Ovary (tissue), 7 donors: ENCODE measurements at regions not wholly inside any gene's neighbourhood (a gene's known extent, or its start where the extent isn't known, plus 50 kb on each side); places are given as distances from the start of the nearest gene placed in this dataset.

Experiments used
- DNase-seq, 5 donors: peaks; one replicate each; pipeline ENCODE4 v3.0.0-alpha.2; 2019 to 2020
- H3K27ac ChIP-seq, 2 donors: fragments of 200-600 bp; one replicate each; pipeline versions ENCODE4 v1.5.1 to v1.8.0; 2019 to 2022
- H3K27me3 ChIP-seq: fragments of 200-600 bp; one replicate; pipeline ENCODE4 v1.8.0; 2022
- H3K36me3 ChIP-seq: fragments of 200-600 bp; sonication (generic); one replicate; pipeline ENCODE4 v1.5.1; 2019
- H3K4me1 ChIP-seq: one replicate; pipeline ENCODE4 v1.8.1; 2013; ENCODE audit warnings: mild to moderate bottlenecking, moderate library complexity; ENCODE audit not compliant: insufficient read depth
- H3K4me3 ChIP-seq: fragments of 200-600 bp; sonication (generic); one replicate; pipeline ENCODE4 v1.5.1; 2017
- H3K9me3 ChIP-seq, 2 donors: fragments of 200-600 bp in 1 of 2; sonication (generic) in 1 of 2; one replicate each; pipeline versions ENCODE4 v1.5.1 to v1.8.1; 2013 to 2019; ENCODE audit warnings: mild to moderate bottlenecking in 1 of 2, moderate library complexity in 1 of 2
- CTCF ChIP-seq, 3 donors: fragments of 450-650 bp in 2 of 3; fragments of 200-600 bp in 1 of 3; IDR thresholded peaks; one replicate each; pipeline versions ENCODE4 v1.5.1 to v1.8.0; 2016 to 2022; ENCODE audit warnings: antibody characterized with exemption in 3 of 3, mild to moderate bottlenecking in 1 of 3
- EP300 ChIP-seq: sonication (generic); formaldehyde crosslinking; IDR thresholded peaks from one replicate; pipeline ENCODE4 v1.6.1; 2017; ENCODE audit warnings: antibody characterized with exemption
- POLR2A ChIP-seq: fragments of 450-650 bp; IDR thresholded peaks from one replicate; pipeline ENCODE4 v1.6.1; 2017; ENCODE audit warnings: antibody characterized with exemption, mild to moderate bottlenecking, moderate library complexity
- WGBS, 3 donors: extraction: QIAGEN DNeasy Blood & Tissue Kit in 1 of 3; methylation state at CpG; one replicate each; pipeline versions ENCODE4 v1.1.5 to v1.1.7; 2013 to 2017; 5-methylcytosine and 5-hydroxymethylcytosine counted together
- intact Hi-C, 4 donors: fragments of 100-400 bp; cut with DNase I; formaldehyde crosslinking; loops; one replicate each; pipeline versions ENCODE4 v1.11.0 to v1.15.1; 2022 to 2023
- donor health status: DM: no; HTN: no; CAD: no; lungs with moderate emphysema.
- donor health status: DM: no; HTN: no; CAD: no.
- donor health status: Bipolar disorder and iron deficiency.
- donor health status: DM: no; HTN: no; CAD: no.
- donor health status: DM: yes; HTN: yes; CAD: no.

DNA sequence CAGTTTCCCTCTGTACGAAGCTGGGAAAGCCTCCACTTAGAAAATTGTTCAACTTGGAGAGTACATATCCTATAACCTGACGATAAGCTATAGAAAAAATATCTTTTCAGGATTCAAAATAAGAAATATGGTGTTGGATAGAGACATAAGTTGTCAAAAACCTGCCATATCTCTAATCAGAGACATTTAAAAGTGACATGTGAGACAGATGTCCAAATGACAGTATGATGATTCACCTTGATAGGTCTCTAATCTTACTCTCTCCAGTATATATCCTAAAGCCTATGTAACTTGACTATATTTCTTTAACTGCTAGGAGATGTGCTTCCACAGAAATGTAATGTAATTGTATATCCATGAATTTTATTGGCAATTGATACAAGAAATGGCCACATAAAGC lies 932.4 kb upstream of the MAN1A1 start:
- 76 to 87% (median 85%) methylated on average over 2 of the region's 2 CpGs for WGBS, 3 donors
- no peaks in the 10 kb centered on the region for H3K36me3 ChIP-seq
- intact Hi-C loops: no loop called here
- no peak overlapping the region for H3K27ac ChIP-seq
- H3K27me3 ChIP-seq: no peaks in the 10 kb centered on the region
- H3K9me3 ChIP-seq: no peaks in the 10 kb centered on the region
- TF ChIP-seq CTCF (IDR thresholded peaks at IDR 0.05) (no peak), EP300 (no peak), POLR2A (no peak)
- H3K4me1 ChIP-seq: no peaks in the 10 kb centered on the region
- DNase-seq: no peak
- no peak overlapping the region for H3K4me3 ChIP-seq

- Histone ChIP-seq H3K36me3 (no peaks in the 10 kb centered on the region), H3K4me3 (no peak overlapping the region), H3K27ac (no peak overlapping the region), H3K9me3 (no peaks in the 10 kb centered on the region), H3K27me3 (no peaks in the 10 kb centered on the region), H3K4me1 (no peaks in the 10 kb centered on the region)
- no peak for TF ChIP-seq CTCF (IDR thresholded peaks at IDR 0.05)
- TF ChIP-seq EP300: no peak
- no peak for TF ChIP-seq POLR2A
- no peak for DNase-seq
- 73 to 89% (median 75%) methylated on average over 4 of the region's 4 CpGs for WGBS, 3 donors
- intact Hi-C loops: no loop called here
These were observed 930.1 kb upstream of the MAN1A1 start for GRCh38 chr6:120279466-120280167.

DNA sequence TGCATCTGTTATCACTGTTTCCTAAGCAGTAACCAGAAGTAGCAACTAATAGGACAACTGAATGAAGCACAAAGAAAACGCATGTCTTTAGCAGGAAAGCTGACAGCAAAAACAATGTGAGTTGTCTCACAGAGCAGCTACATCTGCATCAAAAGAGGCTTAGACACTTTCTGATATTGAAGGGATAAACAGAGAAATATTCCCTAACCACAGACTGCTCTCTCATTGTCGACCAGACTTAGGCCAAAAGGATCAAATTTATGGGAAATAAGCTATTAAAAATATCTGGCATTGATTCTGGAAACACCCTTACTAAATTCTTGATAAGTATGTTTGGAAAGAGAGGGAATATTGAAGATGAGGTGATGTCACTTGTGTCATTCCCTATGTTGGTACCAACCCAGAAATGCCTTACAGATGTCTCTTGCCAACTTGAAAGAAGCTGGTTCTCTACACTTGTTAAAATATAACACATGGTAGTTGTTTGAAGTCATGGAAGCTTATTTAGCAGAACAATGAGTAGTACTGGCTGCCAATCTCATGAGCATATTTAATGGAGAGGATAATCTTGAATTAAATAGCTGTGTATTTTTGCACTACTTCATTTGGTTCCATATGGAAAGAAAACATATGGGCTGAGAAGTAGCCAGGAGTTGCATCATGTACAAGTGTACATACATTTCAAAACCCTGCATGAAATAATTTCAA lies 929.3 kb upstream of the MAN1A1 start:
- intact Hi-C loops: no loop called here
- Histone ChIP-seq H3K36me3 (no peaks in the 10 kb centered on the region), H3K4me3 (no peak overlapping the region), H3K27ac (no peak overlapping the region), H3K4me1 (no peaks in the 10 kb centered on the region), H3K27me3 (no peaks in the 10 kb centered on the region), H3K9me3 (no peaks in the 10 kb centered on the region)
- no peak for TF ChIP-seq CTCF (IDR thresholded peaks at IDR 0.05)
- 18 to 35% (median 25%) methylated on average over 2 of the region's 2 CpGs for WGBS, 3 donors
- DNase-seq: no peak

- Histone ChIP-seq H3K27me3 (no peaks in the 10 kb centered on the region), H3K36me3 (no peaks in the 10 kb centered on the region), H3K4me1 (no peaks in the 10 kb centered on the region), H3K27ac (no peak overlapping the region), H3K9me3 (no peaks in the 10 kb centered on the region), H3K4me3 (no peak overlapping the region)
- intact Hi-C loops: no loop called here
- 69 to 80% (median 78%) methylated on average over 2 of the region's 2 CpGs for WGBS, 3 donors
- DNase-seq: no peak
- TF ChIP-seq POLR2A (no peak), CTCF (IDR thresholded peaks at IDR 0.05) (no peak), EP300 (no peak)
These were observed 925.0 kb upstream of the MAN1A1 start for GRCh38 chr6:120274547-120274946.
